ENCODE measurements at regions not wholly inside any gene's neighbourhood (a gene's known extent, or its start where the extent isn't known, plus 50 kb on each side); places are given as distances from the start of the nearest gene placed in this dataset.

DNA sequence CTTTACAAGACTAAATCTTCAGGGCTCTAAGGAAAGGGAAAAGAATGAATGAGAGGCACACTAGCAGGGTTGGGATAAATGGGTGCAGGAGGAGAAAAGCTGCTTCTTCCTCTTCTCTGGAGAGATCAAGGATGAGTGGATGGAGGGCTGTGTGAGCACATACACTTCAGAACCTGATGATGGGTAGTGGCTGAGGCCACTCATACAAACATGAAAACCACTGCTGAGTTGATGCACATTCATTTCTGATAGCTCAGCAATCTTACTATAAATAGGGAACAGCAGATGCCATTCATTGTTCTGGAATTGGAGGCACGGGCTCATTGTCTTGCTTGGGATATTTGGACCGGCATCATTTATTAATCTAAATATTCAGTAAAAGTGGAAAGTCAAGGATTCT, 152.4 kb upstream of the KCTD1 start:
- Mint-ChIP-seq H3K27ac (no peak overlapping the region), H3K27me3 (ENCODE audit: low read depth, poor library complexity) (no peaks in the 10 kb centered on the region), H3K4me3 (no peak overlapping the region), H3K36me3 (ENCODE audit: low read depth) (no peaks in the 10 kb centered on the region), H3K9me3 (no peaks in the 10 kb centered on the region), H3K4me1 (peaks cover 15% of the 10 kb centered on the region)
- TF ChIP-seq, protein P1, sequence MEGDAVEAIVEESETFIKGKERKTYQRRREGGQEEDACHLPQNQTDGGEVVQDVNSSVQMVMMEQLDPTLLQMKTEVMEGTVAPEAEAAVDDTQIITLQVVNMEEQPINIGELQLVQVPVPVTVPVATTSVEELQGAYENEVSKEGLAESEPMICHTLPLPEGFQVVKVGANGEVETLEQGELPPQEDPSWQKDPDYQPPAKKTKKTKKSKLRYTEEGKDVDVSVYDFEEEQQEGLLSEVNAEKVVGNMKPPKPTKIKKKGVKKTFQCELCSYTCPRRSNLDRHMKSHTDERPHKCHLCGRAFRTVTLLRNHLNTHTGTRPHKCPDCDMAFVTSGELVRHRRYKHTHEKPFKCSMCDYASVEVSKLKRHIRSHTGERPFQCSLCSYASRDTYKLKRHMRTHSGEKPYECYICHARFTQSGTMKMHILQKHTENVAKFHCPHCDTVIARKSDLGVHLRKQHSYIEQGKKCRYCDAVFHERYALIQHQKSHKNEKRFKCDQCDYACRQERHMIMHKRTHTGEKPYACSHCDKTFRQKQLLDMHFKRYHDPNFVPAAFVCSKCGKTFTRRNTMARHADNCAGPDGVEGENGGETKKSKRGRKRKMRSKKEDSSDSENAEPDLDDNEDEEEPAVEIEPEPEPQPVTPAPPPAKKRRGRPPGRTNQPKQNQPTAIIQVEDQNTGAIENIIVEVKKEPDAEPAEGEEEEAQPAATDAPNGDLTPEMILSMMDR (IDR thresholded peaks at IDR 0.05): no peak
- DNase-seq: no peak

DNA sequence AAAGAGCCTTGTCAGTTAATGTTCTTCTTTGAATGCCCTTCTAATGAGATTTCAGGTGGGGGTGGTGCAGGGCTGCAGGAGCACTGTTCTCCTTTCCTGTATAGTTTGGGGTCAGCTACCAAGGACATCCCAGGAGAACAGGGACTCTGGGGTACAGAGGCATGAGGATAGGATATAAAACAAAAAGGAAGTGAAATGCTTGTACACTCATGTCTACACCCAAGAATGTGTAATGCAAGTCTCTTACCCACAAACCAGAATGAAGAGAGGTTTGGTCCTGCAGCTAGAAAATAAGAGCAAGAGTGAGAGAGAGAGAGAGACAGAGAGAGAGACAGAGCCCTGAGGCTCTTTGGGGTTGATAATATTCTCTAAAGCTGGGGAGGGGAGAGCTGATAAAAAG, 151.8 kb upstream of the KCTD1 start:
- Mint-ChIP-seq H3K27me3 (ENCODE audit: low read depth, poor library complexity) (no peaks in the 10 kb centered on the region), H3K4me1 (peaks cover 15% of the 10 kb centered on the region), H3K36me3 (ENCODE audit: low read depth) (no peaks in the 10 kb centered on the region), H3K9me3 (no peaks in the 10 kb centered on the region), H3K4me3 (no peak overlapping the region), H3K27ac (no peak overlapping the region)
- DNase-seq: no peak
- TF ChIP-seq, protein P1 (IDR thresholded peaks at IDR 0.05): no peak

DNA sequence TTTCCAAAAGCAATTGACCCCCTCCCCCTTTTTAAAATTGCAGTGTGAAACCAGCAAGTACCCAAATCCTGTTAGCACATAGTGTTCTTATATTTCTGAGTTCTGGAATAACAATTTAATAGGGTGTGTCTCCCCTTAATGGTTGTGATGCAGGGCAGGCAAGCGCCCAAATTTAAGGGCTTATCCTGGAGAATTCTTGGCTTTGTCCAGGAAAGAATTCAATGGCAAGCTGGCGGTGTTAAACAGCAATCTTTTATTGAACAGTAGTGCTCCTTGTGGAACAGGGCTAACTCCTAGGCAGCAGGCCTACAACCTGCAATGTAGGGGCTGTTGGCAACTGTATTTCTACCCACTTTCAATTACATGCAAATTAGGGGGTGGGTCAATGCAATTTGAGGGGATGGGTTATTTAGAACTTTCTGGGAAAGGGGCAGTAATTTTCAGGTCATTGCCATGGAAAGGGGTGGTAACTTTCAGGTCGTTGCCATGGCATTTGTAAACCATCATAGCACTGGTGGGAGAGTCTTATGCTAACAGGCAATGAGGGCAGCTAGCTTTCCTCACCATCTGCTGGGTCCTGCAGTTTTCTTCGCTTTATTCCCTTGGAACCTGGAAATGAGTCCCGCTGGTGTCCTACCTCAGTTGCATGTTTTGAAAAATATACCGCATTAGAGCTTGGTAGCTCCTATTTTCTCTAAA, 149.0 kb upstream of the KCTD1 start:
- peaks cover 3% of the 10 kb centered on the region for H3K27me3 Mint-ChIP-seq (ENCODE audit: low read depth, poor library complexity)
- H3K27ac Mint-ChIP-seq: no peak overlapping the region
- TF ChIP-seq, protein P1 (IDR thresholded peaks at IDR 0.05): no peak
- peaks cover 15% of the 10 kb centered on the region for H3K4me1 Mint-ChIP-seq
- H3K4me3 Mint-ChIP-seq: no peak overlapping the region
- H3K36me3 Mint-ChIP-seq (ENCODE audit: low read depth): no peaks in the 10 kb centered on the region
- peaks cover 13% of the 10 kb centered on the region for H3K9me3 Mint-ChIP-seq
- DNase-seq: no peak

DNA sequence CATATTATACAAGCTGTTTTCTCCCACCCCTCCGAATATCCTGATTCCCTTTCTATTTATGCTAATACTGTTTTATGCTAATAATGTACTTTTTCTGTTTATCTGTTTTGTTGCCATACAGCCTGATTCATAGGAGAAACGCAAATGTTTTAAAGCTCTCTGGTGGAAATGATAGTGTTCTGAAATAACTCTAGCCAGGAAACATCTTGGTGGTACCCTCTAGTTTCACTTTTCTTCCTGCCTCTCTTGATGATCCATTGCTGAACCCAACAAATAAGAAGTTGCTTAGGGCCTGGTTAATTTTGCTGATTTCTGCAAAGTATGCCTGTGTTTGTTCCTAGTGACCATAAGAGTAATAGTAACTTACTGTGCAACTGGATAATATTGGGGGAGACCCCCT, 148.4 kb upstream of the KCTD1 start:
- DNase-seq: no peak
- peaks cover 15% of the 10 kb centered on the region for H3K4me1 Mint-ChIP-seq
- no peak overlapping the region for H3K27ac Mint-ChIP-seq
- H3K36me3 Mint-ChIP-seq (ENCODE audit: low read depth): no peaks in the 10 kb centered on the region
- peaks cover 3% of the 10 kb centered on the region for H3K27me3 Mint-ChIP-seq (ENCODE audit: low read depth, poor library complexity)
- TF ChIP-seq, protein P1 (IDR thresholded peaks at IDR 0.05): no peak
- H3K9me3 Mint-ChIP-seq: peaks cover 17% of the 10 kb centered on the region
- H3K4me3 Mint-ChIP-seq: no peak overlapping the region

DNA sequence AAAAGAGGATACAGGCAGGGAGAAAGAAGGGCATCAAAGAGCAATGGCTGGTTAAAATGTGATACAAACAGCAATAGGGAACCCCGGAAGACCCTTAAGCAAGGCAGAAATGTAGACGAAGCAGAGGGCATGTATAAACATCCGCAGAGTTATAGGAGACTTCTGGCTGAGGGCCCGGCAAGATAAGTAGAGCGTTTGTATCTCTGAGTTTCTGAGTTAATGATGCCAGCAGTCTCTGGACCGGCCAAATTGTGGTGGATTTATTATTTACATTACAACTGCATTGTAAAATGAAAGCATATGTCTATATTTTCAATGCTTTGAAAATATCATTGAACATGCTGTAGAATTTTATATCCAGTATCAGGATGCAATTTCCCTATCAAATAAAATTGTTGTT, 148.0 kb upstream of the KCTD1 start:
- peaks cover 22% of the 10 kb centered on the region for H3K9me3 Mint-ChIP-seq
- H3K4me1 Mint-ChIP-seq: peaks cover 15% of the 10 kb centered on the region
- TF ChIP-seq, protein P1 (IDR thresholded peaks at IDR 0.05): no peak
- H3K27ac Mint-ChIP-seq: no peak overlapping the region
- H3K4me3 Mint-ChIP-seq: no peak overlapping the region
- DNase-seq: no peak
- peaks cover 3% of the 10 kb centered on the region for H3K27me3 Mint-ChIP-seq (ENCODE audit: low read depth, poor library complexity)
- H3K36me3 Mint-ChIP-seq (ENCODE audit: low read depth): peaks cover 4% of the 10 kb centered on the region

DNA sequence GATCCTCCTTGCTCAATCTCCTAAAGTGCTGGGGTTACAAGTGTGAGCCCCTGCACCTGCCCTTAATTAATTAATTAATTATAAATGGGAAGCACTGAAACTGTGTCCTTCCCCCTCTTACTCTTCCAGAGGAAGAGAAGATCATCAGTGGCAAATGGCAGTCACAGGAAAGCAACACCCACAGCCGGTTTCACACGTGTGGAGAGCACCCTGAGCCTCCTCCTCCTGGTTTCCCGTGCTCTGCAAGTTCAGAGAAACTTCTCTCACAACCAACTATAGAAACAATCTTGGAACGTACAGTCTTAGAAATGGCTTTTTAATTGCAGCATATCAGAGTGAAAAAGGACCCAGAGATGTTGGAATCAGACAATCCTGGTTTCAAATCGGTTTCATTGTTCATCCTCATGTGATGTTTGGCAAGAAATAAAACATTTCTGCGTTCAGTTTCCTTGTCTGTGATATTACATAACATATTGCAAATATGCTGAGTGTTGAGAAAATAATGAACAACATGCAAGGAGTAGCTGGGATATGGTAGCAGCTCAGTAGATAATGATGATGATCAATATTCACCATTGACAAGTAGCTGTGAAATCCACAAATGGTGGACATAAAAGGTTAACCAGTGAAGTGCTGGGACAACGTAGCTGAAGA, 141.0 kb upstream of the KCTD1 start:
- Mint-ChIP-seq H3K36me3 (ENCODE audit: low read depth) (peaks cover 5% of the 10 kb centered on the region), H3K4me1 (peaks cover 33% of the 10 kb centered on the region), H3K9me3 (peaks cover 30% of the 10 kb centered on the region), H3K27me3 (ENCODE audit: low read depth, poor library complexity) (no peaks in the 10 kb centered on the region), H3K27ac (no peak overlapping the region), H3K4me3 (no peak overlapping the region)
- no peak for DNase-seq
- TF ChIP-seq, protein P1 (IDR thresholded peaks at IDR 0.05): no peak

Measured in nephron progenitor cell (in vitro differentiated cells).